ENCODE measurements at regions not wholly inside any gene's neighbourhood (a gene's known extent, or its start where the extent isn't known, plus 50 kb on each side); places are given as distances from the start of the nearest gene placed in this dataset.

- TF ChIP-seq CTCF (IDR thresholded peaks at IDR 0.05), result no peak
- TF ChIP-seq POLR2A (IDR thresholded peaks at IDR 0.05), result no peak
Observed at GRCh38 chr7:110253093-110253492, 837.8 kb upstream of the LRRN3 start.

Measured in body of pancreas (tissue), 4 donors.